Lower leg skin (tissue), 3 donors: ENCODE measurements at regions not wholly inside any gene's neighbourhood (a gene's known extent, or its start where the extent isn't known, plus 50 kb on each side); places are given as distances from the start of the nearest gene placed in this dataset.

Source experiments
- CTCF ChIP-seq, 3 donors: fragments of 450-650 bp; IDR thresholded peaks; one replicate each; pipeline ENCODE4 v1.5.1; 2016; ENCODE audit warnings: antibody characterized with exemption in 3 of 3, mild to moderate bottlenecking in 3 of 3, moderate library complexity in 2 of 3
- POLR2A ChIP-seq, 2 donors: fragments of 450-650 bp; IDR thresholded peaks; one replicate each; pipeline ENCODE4 v1.6.1; 2016 to 2017; ENCODE audit warnings: antibody characterized with exemption in 2 of 2, mild to moderate bottlenecking in 1 of 2, moderate library complexity in 1 of 2

GRCh38 chr16:49195237-49195548, 86.4 kb downstream of the CBLN1 start:
- TF ChIP-seq CTCF (IDR thresholded peaks at IDR 0.05) (no peak), POLR2A (IDR thresholded peaks at IDR 0.05) (no peak)
